Stomach (tissue), 8 donors: ENCODE measurements at regions not wholly inside any gene's neighbourhood (a gene's known extent, or its start where the extent isn't known, plus 50 kb on each side); places are given as distances from the start of the nearest gene placed in this dataset.
A peak's percentile ranks its signal among the peaks of the same experiment; 100 is the strongest.

Source experiments
- DNase-seq, 2 donors: peaks; one replicate each; pipeline versions ENCODE4 v3.0.0 to v3.0.0-alpha.2; 2013 to 2019
- H3K27ac ChIP-seq, 5 donors: fragments of 200-600 bp in 4 of 5; sonication (generic) in 4 of 5; one replicate each; pipeline ENCODE4 v1.5.1; 2013 to 2019; ENCODE audit warnings: mild to moderate bottlenecking in 1 of 5, moderate library complexity in 1 of 5
- H3K27me3 ChIP-seq, 3 donors: fragments of 200-600 bp; sonication (generic); one replicate each; pipeline ENCODE4 v1.5.1; 2017 to 2019; ENCODE audit warnings: mixed run types in 1 of 3
- H3K36me3 ChIP-seq, 4 donors: fragments of 200-600 bp; sonication (generic); 1 replicate in 3 of 4; 2 replicates in 1 of 4; pipeline ENCODE4 v1.5.1; 2016 to 2019
- H3K4me1 ChIP-seq, 4 donors: fragments of 200-600 bp; sonication (generic); one replicate each; pipeline ENCODE4 v1.5.1; 2016 to 2019
- H3K4me3 ChIP-seq, 4 donors: fragments of 200-600 bp; sonication (generic) in 3 of 4; one replicate each; pipeline ENCODE4 v1.5.1; 2016 to 2019; ENCODE audit warnings: mild to moderate bottlenecking in 1 of 4
- H3K9me3 ChIP-seq, 4 donors: fragments of 200-600 bp; sonication (generic); one replicate each; pipeline ENCODE4 v1.5.1; 2016 to 2019
- CTCF ChIP-seq, 7 experiments: fragments of 450-650 bp in 4 of 7; fragments of 200-600 bp in 3 of 7; sonication (generic) in 3 of 7; IDR thresholded peaks; one replicate each; pipeline ENCODE4 v1.5.1; 2016 to 2019; ENCODE audit warnings: antibody characterized with exemption in 7 of 7, control low read depth in 2 of 7, mild to moderate bottlenecking in 1 of 7
- EP300 ChIP-seq: sonication (generic); formaldehyde crosslinking; IDR thresholded peaks from one replicate; pipeline ENCODE4 v1.6.1; 2017; ENCODE audit warnings: antibody characterized with exemption
- POLR2A ChIP-seq, 4 donors: fragments of 450-650 bp; IDR thresholded peaks; one replicate each; pipeline ENCODE4 v1.6.1; 2016; ENCODE audit warnings: antibody characterized with exemption in 4 of 4, control low read depth in 2 of 4, mild to moderate bottlenecking in 1 of 4, moderate library complexity in 1 of 4
- POLR2AphosphoS5 ChIP-seq, 3 donors: sonication (generic); formaldehyde crosslinking; IDR thresholded peaks; one replicate each; pipeline ENCODE4 v1.6.1; 2016; ENCODE audit warnings: antibody characterized with exemption in 3 of 3
- WGBS, 5 donors: extraction: QIAGEN DNeasy Blood & Tissue Kit in 3 of 5; methylation state at CpG; one replicate each; pipeline versions ENCODE4 v1.1.5 to v1.1.7; 2013 to 2018; 5-methylcytosine and 5-hydroxymethylcytosine counted together
- intact Hi-C: fragments of 100-400 bp; cut with DNase I; formaldehyde crosslinking; loops from one replicate; pipeline ENCODE4 v1.15.1; 2023; ENCODE audit warnings: low total_unique reads
- donor health status: healthy with polysubstance abuse.
- donor health status: Bipolar disorder and iron deficiency.
- donor health status: healthy.

- Histone ChIP-seq H3K27ac (no peak overlapping the region), H3K4me1 (no peaks in the 10 kb centered on the region), H3K9me3 (no peaks in the 10 kb centered on the region), H3K4me3 (no peak overlapping the region), H3K27me3 (no peaks in the 10 kb centered on the region), H3K36me3 (no peaks in the 10 kb centered on the region)
- intact Hi-C loops, result no loop called here
- no peak for TF ChIP-seq CTCF (IDR thresholded peaks at IDR 0.05)
- TF ChIP-seq POLR2AphosphoS5 (IDR thresholded peaks at IDR 0.05), result no peak
- no peak for TF ChIP-seq POLR2A (IDR thresholded peaks at IDR 0.05)
- no peak for TF ChIP-seq EP300
- 93 to 99% (median 96%) methylated on average over 3 of the region's 3 CpGs for WGBS, 5 donors
- no peak for DNase-seq
Measured at GRCh38 chr1:87495147-87495546, 166.5 kb downstream of the LMO4 start.

GRCh38 chr1:87495870-87496269 lies 167.2 kb downstream of the LMO4 start:
- H3K9me3 ChIP-seq, result no peaks in the 10 kb centered on the region
- 81 to 98% (median 93%) methylated on average over 6 of the region's 6 CpGs for WGBS, 5 donors
- H3K27me3 ChIP-seq, result no peaks in the 10 kb centered on the region
- H3K27ac ChIP-seq, result no peak overlapping the region
- peak overlapping the region in 2 of 4 donors; percentile 2 to 18 for H3K4me3 ChIP-seq
- H3K36me3 ChIP-seq, result no peaks in the 10 kb centered on the region
- intact Hi-C loops, result no loop called here
- TF ChIP-seq EP300 (no peak), POLR2AphosphoS5 (IDR thresholded peaks at IDR 0.05) (no peak), POLR2A (IDR thresholded peaks at IDR 0.05) (no peak), CTCF (IDR thresholded peaks at IDR 0.05) (no peak)
- no peaks in the 10 kb centered on the region for H3K4me1 ChIP-seq
- DNase-seq, result no peak

- H3K9me3 ChIP-seq, result no peaks in the 10 kb centered on the region
- no peaks in the 10 kb centered on the region for H3K36me3 ChIP-seq
- DNase-seq, result no peak
- peak overlapping the region in 1 of 5 donors; percentile 1 for H3K27ac ChIP-seq
- H3K4me1 ChIP-seq, result no peaks in the 10 kb centered on the region
- no peak overlapping the region for H3K4me3 ChIP-seq
- intact Hi-C loops, result no loop called here
- TF ChIP-seq EP300 (no peak), CTCF (IDR thresholded peaks at IDR 0.05) (no peak), POLR2A (IDR thresholded peaks at IDR 0.05) (no peak), POLR2AphosphoS5 (IDR thresholded peaks at IDR 0.05) (no peak)
- no peaks in the 10 kb centered on the region for H3K27me3 ChIP-seq
- WGBS, 5 donors, result 27 to 45% (median 39%) methylated on average over 1 of the region's 1 CpG
Measured at GRCh38 chr1:87497380-87498203, 168.9 kb downstream of the LMO4 start.

- Histone ChIP-seq H3K27me3 (no peaks in the 10 kb centered on the region), H3K27ac (no peak overlapping the region), H3K36me3 (no peaks in the 10 kb centered on the region), H3K4me3 (no peak overlapping the region), H3K4me1 (peaks cover 0 to 8% (median 2%) of the 10 kb centered on the region in 4 donors), H3K9me3 (no peaks in the 10 kb centered on the region)
- no peak for TF ChIP-seq POLR2AphosphoS5 (IDR thresholded peaks at IDR 0.05)
- TF ChIP-seq EP300, result no peak
- no peak for TF ChIP-seq CTCF (IDR thresholded peaks at IDR 0.05)
- TF ChIP-seq POLR2A (IDR thresholded peaks at IDR 0.05), result no peak
- no peak for DNase-seq
- WGBS, 5 donors, result 39 to 60% (median 50%) methylated on average over 2 of the region's 2 CpGs
- intact Hi-C loops, result no loop called here
Measured at GRCh38 chr1:87501738-87502137, 173.1 kb downstream of the LMO4 start.
